SK-N-SH (cell line): ENCODE measurements at regions not wholly inside any gene's neighbourhood (a gene's known extent, or its start where the extent isn't known, plus 50 kb on each side); places are given as distances from the start of the nearest gene placed in this dataset.

ENCODE experiments used
- CTCF ChIA-PET: fragments of 300-600, 350-600 bp; formaldehyde crosslinking; extraction: SDS; loops from one replicate; lab custom pipeline; 2021; lab: Yijun Ruan, JAX
- POLR2A ChIA-PET: fragments of 350-600 bp; sonication (Branson Sonifier 250); formaldehyde crosslinking; extraction: SDS; loops from one replicate; lab custom pipeline; 2020; ENCODE audit warnings: antibody characterized with exemption, inconsistent platforms; lab: Yijun Ruan, JAX
- DNase-seq: peaks from one replicate; pipeline ENCODE4 v3.0.0; 2012
- H2AFZ ChIP-seq: fragments of 200-600 bp; sonication (generic); 2 replicates; pipeline ENCODE4 v1.8.1; 2016; ENCODE audit warnings: antibody characterized with exemption, mild to moderate bottlenecking, low read depth
- H3F3A ChIP-seq: fragments of 200-600 bp; sonication (generic); replicated peaks from 2 replicates; pipeline ENCODE3; 2016; ENCODE audit warnings: antibody characterized with exemption, mild to moderate bottlenecking; ENCODE audit not compliant: insufficient read depth
- H3K27ac ChIP-seq, 2 experiments: fragments of 200-500 bp in 1 of 2; fragments of 200-600 bp in 1 of 2; sonication (Bioruptor generic) in 1 of 2; sonication (generic), shearing (Covaris generic) in 1 of 2; 2 replicates each; pipeline versions ENCODE4 v1.5.1 to v1.6.1; 2014 to 2016; ENCODE audit warnings: low read depth in 2 of 2, inconsistent platforms in 1 of 2, low read length in 1 of 2, mild to moderate bottlenecking in 1 of 2, mixed read lengths in 1 of 2
- H3K27me3 ChIP-seq: fragments of 200-600 bp; sonication (generic), shearing (Covaris generic); 2 replicates; pipeline ENCODE4 v1.6.1; 2016; ENCODE audit warnings: mixed run types; ENCODE audit not compliant: insufficient read depth
- H3K36me3 ChIP-seq, 2 experiments: fragments of 200-500 bp in 1 of 2; fragments of 200-600 bp in 1 of 2; sonication (Bioruptor generic) in 1 of 2; sonication (generic) in 1 of 2; replicated peaks in 1 of 2; 2 replicates each; pipeline versions ENCODE3 to v1.5.1; 2014 to 2016; ENCODE audit warnings: low read length in 1 of 2, mild to moderate bottlenecking in 1 of 2; ENCODE audit not compliant: insufficient read depth in 2 of 2, control insufficient read depth in 1 of 2
- H3K4me1 ChIP-seq, 2 experiments: fragments of 200-500 bp in 1 of 2; fragments of 200-600 bp in 1 of 2; sonication (Bioruptor generic) in 1 of 2; sonication (generic), shearing (Covaris generic) in 1 of 2; 2 replicates each; pipeline versions ENCODE4 v1.5.1 to v1.6.1; 2014 to 2016; ENCODE audit warnings: low read depth in 1 of 2, low read length in 1 of 2, mixed run types in 1 of 2; ENCODE audit not compliant: insufficient read depth in 2 of 2, control insufficient read depth in 1 of 2
- H3K4me2 ChIP-seq: fragments of 200-600 bp; sonication (generic), shearing (Covaris generic); 2 replicates; pipeline ENCODE4 v1.6.1; 2017; ENCODE audit warnings: mixed run types
- H3K4me3 ChIP-seq, 2 experiments: fragments of 200-500 bp in 1 of 2; fragments of 200-600 bp in 1 of 2; sonication (Bioruptor generic) in 1 of 2; sonication (generic), shearing (Covaris generic) in 1 of 2; 2 replicates each; pipeline versions ENCODE4 v1.5.1 to v1.8.1; 2014 to 2016; ENCODE audit warnings: low read depth in 2 of 2, inconsistent platforms in 1 of 2, low read length in 1 of 2, mild to moderate bottlenecking in 1 of 2, mixed read lengths in 1 of 2, moderate library complexity in 1 of 2
- H3K79me2 ChIP-seq: fragments of 200-600 bp; sonication (generic); 2 replicates; pipeline ENCODE4 v1.8.1; 2017; ENCODE audit warnings: mild to moderate bottlenecking; ENCODE audit not compliant: insufficient read depth
- H3K9ac ChIP-seq: fragments of 200-600 bp; sonication (generic); 2 replicates; pipeline ENCODE4 v1.6.1; 2017; ENCODE audit warnings: mixed run types
- H3K9me2 ChIP-seq: fragments of 200-600 bp; sonication (generic); 2 replicates; pipeline ENCODE4 v1.6.1; 2017; ENCODE audit warnings: mixed run types
- H3K9me3 ChIP-seq: fragments of 200-600 bp; sonication (generic); 2 replicates; pipeline ENCODE4 v1.6.1; 2017; ENCODE audit warnings: mixed run types, mild to moderate bottlenecking, moderate library complexity
- H4K20me1 ChIP-seq: fragments of 200-600 bp; sonication (generic); 2 replicates; pipeline ENCODE4 v1.6.1; 2017; ENCODE audit warnings: mild to moderate bottlenecking, mixed run types; ENCODE audit not compliant: insufficient read depth
- ELF1 ChIP-seq: IDR thresholded peaks from 2 replicates; pipeline ENCODE4 v1.4.0; 2012
- EP300 ChIP-seq, 2 experiments: IDR thresholded peaks; 2 replicates each; pipeline versions ENCODE4 v1.4.0 to v1.6.1; 2012; ENCODE audit warnings: borderline replicate concordance in 1 of 2, low read depth in 1 of 2, low read length in 1 of 2
- EZH2phosphoT487 ChIP-seq: fragments of 200-600 bp; sonication (generic); IDR thresholded peaks from 2 replicates; pipeline ENCODE4 v1.6.1; 2017; ENCODE audit warnings: low read depth, mixed run types, mild to moderate bottlenecking, antibody characterized with exemption, moderate library complexity, borderline replicate concordance
- FOXJ3 ChIP-seq: sonication (generic); formaldehyde crosslinking; IDR thresholded peaks from 2 replicates; pipeline ENCODE4 v1.5.1; 2020; ENCODE audit warnings: mild to moderate bottlenecking, missing genetic modification reagents
- GATA2 ChIP-seq: sonication (generic); formaldehyde crosslinking; IDR thresholded peaks from 2 replicates; pipeline ENCODE4 v1.5.0; 2020; ENCODE audit warnings: mild to moderate bottlenecking, missing genetic modification reagents
- IRF3 ChIP-seq: fragments of 150-350 bp; IDR thresholded peaks from 2 replicates; pipeline ENCODE4 v1.6.1; 2016; ENCODE audit warnings: mild to moderate bottlenecking, low read depth, low read length
- JUND ChIP-seq: IDR thresholded peaks from 2 replicates; pipeline ENCODE4 v1.4.0; 2012
- MXI1 ChIP-seq: IDR thresholded peaks from 2 replicates; pipeline ENCODE4 v1.6.1; 2012; ENCODE audit warnings: mild to moderate bottlenecking, low read depth, low read length, improper control_type of control experiment
- REST ChIP-seq: IDR thresholded peaks from 2 replicates; pipeline ENCODE4 v1.6.1; 2012; ENCODE audit warnings: mild to moderate bottlenecking, low read depth, low read length, moderate library complexity
- SMC3 ChIP-seq: IDR thresholded peaks from 2 replicates; pipeline ENCODE4 v1.6.1; 2012; ENCODE audit warnings: low read depth, low read length, improper control_type of control experiment
- USF1 ChIP-seq: IDR thresholded peaks from 2 replicates; pipeline ENCODE4 v1.4.0; 2012; ENCODE audit warnings: low read depth, borderline replicate concordance
- YY1 ChIP-seq: IDR thresholded peaks from 2 replicates; pipeline ENCODE4 v1.4.0; 2012; ENCODE audit warnings: low read depth, mild to moderate bottlenecking
- ZBTB33 ChIP-seq: IDR thresholded peaks from 2 replicates; pipeline ENCODE4 v1.4.0; 2012; ENCODE audit warnings: low read depth, borderline replicate concordance
- WGBS: methylation state at CpG from one replicate; pipeline ENCODE4 v1.1.6; 2017; ENCODE audit warnings: low lambda C conversion rate; 5-methylcytosine and 5-hydroxymethylcytosine counted together

GRCh38 chr4:171534391-171534790 is 278.8 kb upstream of the GALNTL6 start (continued):
- TF ChIP-seq EP300 (IDR thresholded peaks at IDR 0.05; ENCODE audit: borderline replicate concordance in 1 of 2, low read depth in 1 of 2, low read length in 1 of 2): no peak
- no peak for TF ChIP-seq JUND
- no peak for TF ChIP-seq MXI1
- TF ChIP-seq, all 33 proteins: peak for 0

- Histone ChIP-seq H3F3A (no peaks in the 10 kb centered on the region), H3K9me2 (no peaks in the 10 kb centered on the region), H3K4me3 (no peak overlapping the region; a peak in 1 of 4 replicates), H3K4me1 (no peaks in the 10 kb centered on the region), H3K27ac (no peak overlapping the region), H3K9ac (no peak overlapping the region), H3K36me3 (no peaks in the 10 kb centered on the region), H4K20me1 (no peaks in the 10 kb centered on the region), H3K4me2 (no peak overlapping the region), H3K79me2 (no peaks in the 10 kb centered on the region), H3K9me3 (no peaks in the 10 kb centered on the region), H3K27me3 (no peaks in the 10 kb centered on the region), H2AFZ (no peak overlapping the region)
- ChIA-PET POLR2A (no interaction called here), CTCF (no interaction called here)
- no peak for TF ChIP-seq YY1
- no peak for TF ChIP-seq ELF1
- no peak for TF ChIP-seq USF1
- TF ChIP-seq FOXJ3 (CRISPR knock-in tag): no peak
- TF ChIP-seq SMC3: no peak
- no peak for TF ChIP-seq GATA2 (CRISPR knock-in tag)
- no peak for TF ChIP-seq ZBTB33
- no peak for TF ChIP-seq EZH2phosphoT487
- TF ChIP-seq IRF3: no peak
- no peak for TF ChIP-seq REST
- DNase-seq: no peak
- WGBS: 12% methylated on average over 2 of the region's 2 CpGs
Observed at GRCh38 chr4:171532968-171533367, 280.2 kb upstream of the GALNTL6 start.
